MM.1S (cell line): ENCODE measurements at regions not wholly inside any gene's neighbourhood (a gene's known extent, or its start where the extent isn't known, plus 50 kb on each side); places are given as distances from the start of the nearest gene placed in this dataset.

Source experiments
- EZH2 ChIP-seq: fragments of 300-600 bp; sonication (generic); optimal IDR thresholded peaks from 2 replicates; pipeline ENCODE3; 2017; ENCODE audit warnings: low read depth, mild to moderate bottlenecking, antibody characterized with exemption, low read length, mixed read lengths
- EZH2phosphoT487 ChIP-seq: fragments of 300-600 bp; sonication (generic); IDR thresholded peaks from 2 replicates; pipeline ENCODE4 v1.6.1; 2018; ENCODE audit warnings: antibody characterized with exemption, low read length
- TF ChIP-seq, protein P1 (sequence below): fragments of 300-600 bp; sonication (generic); IDR thresholded peaks from 2 replicates; pipeline ENCODE4 v1.5.1; 2016; ENCODE audit warnings: antibody characterized with exemption, low read length, mixed read lengths

- TF ChIP-seq, protein P1, sequence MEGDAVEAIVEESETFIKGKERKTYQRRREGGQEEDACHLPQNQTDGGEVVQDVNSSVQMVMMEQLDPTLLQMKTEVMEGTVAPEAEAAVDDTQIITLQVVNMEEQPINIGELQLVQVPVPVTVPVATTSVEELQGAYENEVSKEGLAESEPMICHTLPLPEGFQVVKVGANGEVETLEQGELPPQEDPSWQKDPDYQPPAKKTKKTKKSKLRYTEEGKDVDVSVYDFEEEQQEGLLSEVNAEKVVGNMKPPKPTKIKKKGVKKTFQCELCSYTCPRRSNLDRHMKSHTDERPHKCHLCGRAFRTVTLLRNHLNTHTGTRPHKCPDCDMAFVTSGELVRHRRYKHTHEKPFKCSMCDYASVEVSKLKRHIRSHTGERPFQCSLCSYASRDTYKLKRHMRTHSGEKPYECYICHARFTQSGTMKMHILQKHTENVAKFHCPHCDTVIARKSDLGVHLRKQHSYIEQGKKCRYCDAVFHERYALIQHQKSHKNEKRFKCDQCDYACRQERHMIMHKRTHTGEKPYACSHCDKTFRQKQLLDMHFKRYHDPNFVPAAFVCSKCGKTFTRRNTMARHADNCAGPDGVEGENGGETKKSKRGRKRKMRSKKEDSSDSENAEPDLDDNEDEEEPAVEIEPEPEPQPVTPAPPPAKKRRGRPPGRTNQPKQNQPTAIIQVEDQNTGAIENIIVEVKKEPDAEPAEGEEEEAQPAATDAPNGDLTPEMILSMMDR, result no peak
- TF ChIP-seq EZH2 (no peak), EZH2phosphoT487 (no peak)
These were observed 105.8 kb upstream of the NRIP1 start for GRCh38 chr21:15170614-15171013.
